ENCODE measurements at regions not wholly inside any gene's neighbourhood (a gene's known extent, or its start where the extent isn't known, plus 50 kb on each side); places are given as distances from the start of the nearest gene placed in this dataset.

GRCh38 chr17:418421-418751 lies 65.8 kb upstream of the RPH3AL start (continued):
- TF ChIP-seq CHD7 (IDR thresholded peaks at IDR 0.05; ENCODE audit: insufficient replicate concordance, low read length) (no peak), RFX5 (IDR thresholded peaks at IDR 0.05; ENCODE audit: borderline replicate concordance, low read depth, low read length) (no peak), SUZ12 (IDR thresholded peaks at IDR 0.05; ENCODE audit: low read length) (no peak), RBBP5 (IDR thresholded peaks at IDR 0.05; ENCODE audit: borderline replicate concordance, low read depth, low read length) (no peak), SAP30 (IDR thresholded peaks at IDR 0.05; ENCODE audit: insufficient read depth, insufficient replicate concordance, low read length) (no peak), CHD2 (IDR thresholded peaks at IDR 0.05; ENCODE audit: low read length) (no peak), MAX (IDR thresholded peaks at IDR 0.05) (no peak), SRF (IDR thresholded peaks at IDR 0.05; ENCODE audit: low read depth, low read length) (no peak), TAF7 (optimal IDR thresholded peaks at IDR 0.05; ENCODE audit: borderline replicate concordance, low read depth, low read length) (no peak), BCL11A (IDR thresholded peaks at IDR 0.05; ENCODE audit: low read depth in 2 of 2, low read length in 2 of 2) (no peak), EP300 (IDR thresholded peaks at IDR 0.05; ENCODE audit: borderline replicate concordance in 1 of 2, low read depth in 2 of 2, low read length in 2 of 2) (no peak), EZH2 (IDR thresholded peaks at IDR 0.05; ENCODE audit: low read depth, low read length, severe bottlenecking) (no peak)

Measured in H1 (cell line).